Uterus (tissue), 2 donors: ENCODE measurements at regions not wholly inside any gene's neighbourhood (a gene's known extent, or its start where the extent isn't known, plus 50 kb on each side); places are given as distances from the start of the nearest gene placed in this dataset.

ENCODE experiments used
- CTCF ChIP-seq, 4 experiments: fragments of 200-600 bp in 2 of 4; fragments of 450-650 bp in 2 of 4; sonication (generic) in 2 of 4; IDR thresholded peaks; one replicate each; pipeline ENCODE4 v1.5.1; 2016 to 2019; ENCODE audit warnings: antibody characterized with exemption in 4 of 4, mild to moderate bottlenecking in 2 of 4, moderate library complexity in 1 of 4
- POLR2A ChIP-seq, 2 donors: fragments of 450-650 bp; IDR thresholded peaks; one replicate each; pipeline ENCODE4 v1.6.1; 2016; ENCODE audit warnings: antibody characterized with exemption in 2 of 2, mild to moderate bottlenecking in 1 of 2, moderate library complexity in 1 of 2

DNA sequence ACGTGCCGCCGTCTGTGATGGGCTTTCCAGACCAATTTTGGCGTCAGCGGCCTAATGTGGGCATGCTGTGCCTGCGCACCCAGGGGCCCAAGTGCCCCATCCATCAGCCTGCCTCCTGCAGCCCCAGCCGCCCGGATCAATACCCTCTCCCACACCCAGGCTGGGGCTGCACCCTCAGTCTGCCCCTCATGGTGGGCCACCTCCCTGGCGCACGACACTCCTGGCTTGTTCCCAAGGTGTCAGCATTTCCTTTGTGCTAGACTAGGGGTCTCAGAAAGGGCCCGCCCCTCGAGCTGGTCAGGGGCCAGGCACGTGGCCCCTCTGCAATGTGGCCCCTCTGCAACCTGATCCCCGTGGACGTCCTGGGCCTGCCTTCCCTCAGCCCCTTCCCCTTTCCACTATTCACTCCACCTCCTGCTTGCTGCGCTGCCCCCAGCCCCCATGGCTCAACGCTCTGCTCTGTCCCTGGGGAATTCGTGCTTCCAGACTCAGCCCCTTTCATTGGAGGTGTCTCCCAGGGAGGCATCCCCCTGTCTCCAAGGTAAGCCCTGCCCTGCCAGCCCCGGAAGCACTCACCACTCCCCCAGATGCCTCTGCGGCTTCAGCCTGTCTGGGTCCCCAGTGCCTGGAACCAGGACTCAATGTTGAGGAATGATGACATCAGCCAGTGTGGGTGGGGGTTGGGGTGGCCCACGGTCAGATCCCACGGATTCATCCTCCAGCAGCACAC lies 130.8 kb downstream of the HMX1 start:
- TF ChIP-seq CTCF (IDR thresholded peaks at IDR 0.05) = no peak
- no peak for TF ChIP-seq POLR2A (IDR thresholded peaks at IDR 0.05)
